PC-3 (cell line): ENCODE measurements at regions not wholly inside any gene's neighbourhood (a gene's known extent, or its start where the extent isn't known, plus 50 kb on each side); places are given as distances from the start of the nearest gene placed in this dataset.

ENCODE experiments used
- ATAC-seq: fragments of 200-7000 bp; cut with Tn5 transposase; 2 replicates; pipeline ENCODE4 v1.9.1; 2020; ENCODE audit warnings: mild to moderate bottlenecking, moderate library complexity
- BruUV-seq: library from RNA; stranded (reverse); fragments of 400-500 nt; replicated peaks from 2 replicates; lab custom pipeline; 2021; lab: Mats Ljungman, UMichigan
- CTCF ChIA-PET: fragments of 300-600 bp; sonication (Branson Sonifier 250); formaldehyde crosslinking; loops from one replicate; lab custom pipeline; 2022; ENCODE audit warnings: antibody characterized with exemption; lab: Charles Lee
- POLR2A ChIA-PET: fragments of 300-600 bp; sonication (Branson Sonifier 250); formaldehyde crosslinking; loops from one replicate; lab custom pipeline; 2022; ENCODE audit warnings: antibody characterized with exemption; ENCODE audit not compliant: unreplicated experiment; lab: Charles Lee
- DNase-seq: peaks from one replicate; pipeline ENCODE4 v3.0.0-alpha.2; 2015
- H2AFZ ChIP-seq: fragments of 300-600 bp; sonication (generic); 2 replicates; pipeline ENCODE4 v1.6.0; 2016; ENCODE audit warnings: antibody characterized with exemption, low read length
- H3F3A ChIP-seq: fragments of 300-600 bp; sonication (generic); one replicate; pipeline ENCODE4 v1.6.0; 2017; ENCODE audit warnings: antibody characterized with exemption, low read length, control low read depth, mild to moderate bottlenecking; ENCODE audit not compliant: unreplicated experiment
- H3K27ac ChIP-seq: fragments of 300-600 bp; sonication (generic); 2 replicates; pipeline ENCODE4 v1.5.1; 2016; ENCODE audit warnings: mild to moderate bottlenecking, low read length
- H3K27me3 ChIP-seq: fragments of 300-600 bp; sonication (generic); 2 replicates; pipeline ENCODE4 v1.6.1; 2016; ENCODE audit warnings: low read length, mixed read lengths
- H3K36me3 ChIP-seq: fragments of 300-600 bp; sonication (generic); 2 replicates; pipeline ENCODE4 v1.6.1; 2016; ENCODE audit warnings: low read depth, mixed run types, low read length, mixed read lengths
- H3K4me1 ChIP-seq: fragments of 300-600 bp; sonication (generic); 2 replicates; pipeline ENCODE4 v1.5.1; 2016; ENCODE audit warnings: low read length; ENCODE audit not compliant: insufficient read depth
- H3K4me2 ChIP-seq: fragments of 300-600 bp; sonication (generic); 2 replicates; pipeline ENCODE4 v1.6.0; 2016; ENCODE audit warnings: low read length
- H3K4me3 ChIP-seq: fragments of 300-600 bp; sonication (generic); 2 replicates; pipeline ENCODE4 v1.5.1; 2016; ENCODE audit warnings: mild to moderate bottlenecking, low read length, mixed read lengths
- H3K79me2 ChIP-seq: fragments of 300-600 bp; sonication (generic); 2 replicates; pipeline ENCODE4 v1.6.1; 2017; ENCODE audit warnings: low read length, mixed read lengths
- H3K9ac ChIP-seq: fragments of 300-600 bp; sonication (generic); 2 replicates; pipeline ENCODE4 v1.6.0; 2016; ENCODE audit warnings: mild to moderate bottlenecking, low read length
- H3K9me2 ChIP-seq: fragments of 300-600 bp; sonication (generic); replicated peaks from 2 replicates; pipeline ENCODE4 v1.6.1; 2016; ENCODE audit warnings: mixed run types, low read length, mixed read lengths
- H3K9me3 ChIP-seq: fragments of 300-600 bp; sonication (generic); 2 replicates; pipeline ENCODE4 v1.6.1; 2016; ENCODE audit warnings: low read length, mixed read lengths
- H4K20me1 ChIP-seq: fragments of 300-600 bp; sonication (generic); 2 replicates; pipeline ENCODE4 v1.6.1; 2016; ENCODE audit warnings: low read length, mixed read lengths
- EZH2 ChIP-seq: fragments of 300-600 bp; sonication (generic); IDR thresholded peaks from one replicate; pipeline ENCODE4 v1.6.1; 2017; ENCODE audit warnings: antibody characterized with exemption, mild to moderate bottlenecking, low read length; ENCODE audit not compliant: unreplicated experiment
- EZH2phosphoT487 ChIP-seq: fragments of 300-600 bp; sonication (generic); IDR thresholded peaks from 2 replicates; pipeline ENCODE4 v1.6.1; 2018; ENCODE audit warnings: mild to moderate bottlenecking, antibody characterized with exemption, low read length, borderline replicate concordance
- intact Hi-C: fragments of 100-400 bp; cut with micrococcal nuclease; formaldehyde crosslinking; loops from 2 replicates; pipeline ENCODE4 v1.9.0; 2023
- TF ChIP-seq, protein P1 (sequence below): fragments of 300-600 bp; sonication (generic); conservative IDR thresholded peaks from 2 replicates; pipeline ENCODE4 v1.5.1; 2017; ENCODE audit warnings: antibody characterized with exemption, low read depth, mild to moderate bottlenecking, low read length

DNA sequence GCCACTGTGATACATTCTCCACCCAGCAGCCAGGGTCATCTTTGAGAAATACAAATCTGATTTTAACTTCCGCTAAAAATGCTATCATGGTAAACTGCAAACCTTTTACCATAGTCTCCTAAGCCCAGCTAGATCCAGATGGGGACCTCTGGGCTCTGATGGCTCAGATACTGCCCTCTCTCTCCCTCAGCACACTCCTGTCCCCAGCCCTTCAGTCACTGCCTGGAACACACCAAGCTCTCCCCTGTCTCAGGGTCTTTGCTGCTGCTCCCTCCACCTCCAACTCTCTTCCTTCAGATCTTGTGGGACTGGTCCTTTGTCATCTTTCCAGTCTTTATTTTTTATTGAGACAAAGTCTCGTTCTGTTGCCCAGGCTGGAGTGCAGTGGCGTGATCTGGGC, 65.1 kb downstream of the SPRY4 start:
- ATAC-seq (no peak), DNase-seq (no peak)
- Histone ChIP-seq H3K27me3 (no peaks in the 10 kb centered on the region), H3K9ac (no peak overlapping the region), H3K9me2 (no peaks in the 10 kb centered on the region), H3K27ac (no peak overlapping the region), H3F3A (no peaks in the 10 kb centered on the region), H3K36me3 (no peaks in the 10 kb centered on the region), H3K79me2 (no peaks in the 10 kb centered on the region), H4K20me1 (no peaks in the 10 kb centered on the region), H3K4me2 (no peak overlapping the region), H2AFZ (no peak overlapping the region), H3K4me3 (no peak overlapping the region), H3K4me1 (no peaks in the 10 kb centered on the region), H3K9me3 (no peaks in the 10 kb centered on the region)
- TF ChIP-seq EZH2 = no peak
- TF ChIP-seq, protein P1, sequence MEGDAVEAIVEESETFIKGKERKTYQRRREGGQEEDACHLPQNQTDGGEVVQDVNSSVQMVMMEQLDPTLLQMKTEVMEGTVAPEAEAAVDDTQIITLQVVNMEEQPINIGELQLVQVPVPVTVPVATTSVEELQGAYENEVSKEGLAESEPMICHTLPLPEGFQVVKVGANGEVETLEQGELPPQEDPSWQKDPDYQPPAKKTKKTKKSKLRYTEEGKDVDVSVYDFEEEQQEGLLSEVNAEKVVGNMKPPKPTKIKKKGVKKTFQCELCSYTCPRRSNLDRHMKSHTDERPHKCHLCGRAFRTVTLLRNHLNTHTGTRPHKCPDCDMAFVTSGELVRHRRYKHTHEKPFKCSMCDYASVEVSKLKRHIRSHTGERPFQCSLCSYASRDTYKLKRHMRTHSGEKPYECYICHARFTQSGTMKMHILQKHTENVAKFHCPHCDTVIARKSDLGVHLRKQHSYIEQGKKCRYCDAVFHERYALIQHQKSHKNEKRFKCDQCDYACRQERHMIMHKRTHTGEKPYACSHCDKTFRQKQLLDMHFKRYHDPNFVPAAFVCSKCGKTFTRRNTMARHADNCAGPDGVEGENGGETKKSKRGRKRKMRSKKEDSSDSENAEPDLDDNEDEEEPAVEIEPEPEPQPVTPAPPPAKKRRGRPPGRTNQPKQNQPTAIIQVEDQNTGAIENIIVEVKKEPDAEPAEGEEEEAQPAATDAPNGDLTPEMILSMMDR = no peak
- no peak for TF ChIP-seq EZH2phosphoT487
- ChIA-PET CTCF (no interaction called here), POLR2A (no interaction called here)
- intact Hi-C loops = no loop called here
- BruUV-seq = no TSS peak

DNA sequence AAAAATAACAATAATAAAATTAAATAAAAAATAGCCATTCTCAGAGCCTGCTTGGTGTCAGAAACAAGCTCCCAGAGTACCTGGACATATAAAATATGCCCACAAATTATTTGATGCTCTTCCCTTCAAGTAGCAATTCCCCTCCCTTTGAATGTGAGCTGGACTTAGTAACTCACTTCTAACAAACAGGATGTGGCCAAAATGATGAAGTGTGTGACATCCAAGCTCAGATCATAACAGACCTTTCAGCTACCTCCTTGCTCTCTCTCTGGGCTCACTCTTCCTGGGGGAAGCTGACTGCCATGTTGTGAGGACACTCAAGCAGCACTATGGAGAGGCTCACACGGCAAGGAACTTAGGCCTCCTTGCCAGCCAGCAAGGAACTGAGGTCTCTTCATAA, 69.0 kb downstream of the SPRY4 start:
- no peaks in the 10 kb centered on the region for H3K36me3 ChIP-seq
- no peak for TF ChIP-seq EZH2phosphoT487
- H3K9ac ChIP-seq = no peak overlapping the region
- no TSS peak for BruUV-seq
- 0 out of 2 replicates have a peak, but pooled peaks cover 4% of the 10 kb centered on the region for H3K4me1 ChIP-seq
- ChIA-PET POLR2A (no interaction called here), CTCF (no interaction called here)
- H3K79me2 ChIP-seq = no peaks in the 10 kb centered on the region
- H3K4me3 ChIP-seq = no peak overlapping the region
- ATAC-seq (no peak), DNase-seq (no peak)
- no peaks in the 10 kb centered on the region for H4K20me1 ChIP-seq
- H3K9me2 ChIP-seq = no peaks in the 10 kb centered on the region
- no peak overlapping the region for H2AFZ ChIP-seq
- no peaks in the 10 kb centered on the region for H3F3A ChIP-seq
- intact Hi-C loops = no loop called here
- H3K9me3 ChIP-seq = no peaks in the 10 kb centered on the region
- H3K27ac ChIP-seq = no peak overlapping the region
- no peak overlapping the region for H3K4me2 ChIP-seq
- no peaks in the 10 kb centered on the region for H3K27me3 ChIP-seq

DNA sequence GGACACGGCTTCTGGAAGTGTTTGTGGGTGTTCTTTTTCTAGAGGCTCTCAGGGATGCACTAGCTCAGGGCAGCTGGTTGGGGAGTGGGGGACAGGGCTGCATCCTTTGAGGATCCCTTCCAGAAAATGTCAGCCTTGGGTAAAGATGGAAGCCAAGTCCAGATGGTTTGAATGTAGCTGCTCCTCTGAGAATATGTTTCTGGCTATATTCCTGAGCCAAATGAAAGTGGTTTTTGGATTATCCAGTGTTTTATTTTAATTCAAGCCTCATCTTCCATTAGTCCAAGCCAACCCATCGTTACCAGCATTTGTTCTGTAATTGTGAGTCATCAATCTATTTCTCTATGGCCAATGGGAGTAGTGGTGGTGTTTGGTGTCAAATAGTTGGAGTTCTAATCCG, 70.4 kb downstream of the SPRY4 start:
- TF ChIP-seq EZH2 (no peak), EZH2phosphoT487 (no peak)
- TF ChIP-seq, protein P1 = no peak
- no peak for DNase-seq
- no peaks in the 10 kb centered on the region for H3F3A ChIP-seq
- H3K9me2 ChIP-seq = no peaks in the 10 kb centered on the region
- H3K9me3 ChIP-seq = no peaks in the 10 kb centered on the region
- BruUV-seq = no TSS peak
- H2AFZ ChIP-seq = no peak overlapping the region
- no peak overlapping the region for H3K9ac ChIP-seq
- H3K79me2 ChIP-seq = no peaks in the 10 kb centered on the region
- no peak for ATAC-seq
- POLR2A ChIA-PET = no interaction called here
- H3K4me3 ChIP-seq = no peak overlapping the region
- peaks cover 15% of the 10 kb centered on the region for H3K4me1 ChIP-seq
- H3K27ac ChIP-seq = no peak overlapping the region
- H3K36me3 ChIP-seq = no peaks in the 10 kb centered on the region
- H3K27me3 ChIP-seq = no peaks in the 10 kb centered on the region
- intact Hi-C loops = no loop called here
- no peak overlapping the region for H3K4me2 ChIP-seq
- H4K20me1 ChIP-seq = no peaks in the 10 kb centered on the region
- CTCF ChIA-PET = no interaction called here
